ENCODE measurements at regions not wholly inside any gene's neighbourhood (a gene's known extent, or its start where the extent isn't known, plus 50 kb on each side); places are given as distances from the start of the nearest gene placed in this dataset.

- TF ChIP-seq CTCF (conservative IDR thresholded peaks at IDR 0.05 in 1 of 2, IDR thresholded peaks at IDR 0.05 in 1 of 2; ENCODE audit: extremely low read depth in 1 of 2, insufficient read depth in 1 of 2, low read depth in 1 of 2, low read length in 2 of 2) (no peak), EZH2 (IDR thresholded peaks at IDR 0.05; ENCODE audit: borderline replicate concordance, low read length) (no peak)
These were observed 120.9 kb downstream of the SPCS3 start for GRCh38 chr4:176440698-176441097.
